Right lobe of liver (tissue), 4 donors: ENCODE measurements at regions not wholly inside any gene's neighbourhood (a gene's known extent, or its start where the extent isn't known, plus 50 kb on each side); places are given as distances from the start of the nearest gene placed in this dataset.

Experiments used
- POLR2A ChIP-seq: fragments of 450-650 bp; IDR thresholded peaks from one replicate; pipeline ENCODE4 v1.6.1; 2017; ENCODE audit warnings: antibody characterized with exemption, mild to moderate bottlenecking
- TF ChIP-seq, protein P1 (sequence below), 4 donors: fragments of 200-600 bp in 3 of 4; fragments of 450-650 bp in 1 of 4; IDR thresholded peaks; one replicate each; pipeline versions ENCODE4 v1.5.1 to v1.8.0; 2016 to 2022; ENCODE audit warnings: antibody characterized with exemption in 4 of 4, mild to moderate bottlenecking in 2 of 4
- donor health status: DM: no; HTN: no; CAD: no.
- donor health status: DM: no; HTN: no; CAD: no.
- donor health status: DM: no; HTN: yes; CAD: no.

DNA sequence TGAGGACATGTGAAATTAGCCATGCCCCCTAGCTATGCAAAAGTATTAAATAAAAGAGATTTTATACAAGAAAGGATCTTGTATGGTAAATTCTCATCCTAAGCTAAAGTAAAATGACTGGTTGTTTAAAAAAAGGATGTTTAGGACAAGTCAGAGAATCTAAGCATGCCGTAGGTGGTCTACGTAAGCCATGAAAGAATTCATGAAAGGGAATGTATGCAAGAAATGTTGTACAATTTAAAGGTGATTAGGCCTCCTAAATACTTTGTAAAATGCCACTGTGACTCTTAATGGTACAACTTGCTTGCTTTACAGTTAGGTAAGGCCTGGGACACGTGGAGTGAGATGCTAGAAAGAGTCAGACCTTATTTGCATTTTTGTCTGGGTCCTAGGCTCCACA is 209.0 kb downstream of the EFHB start:
- TF ChIP-seq, protein P1, sequence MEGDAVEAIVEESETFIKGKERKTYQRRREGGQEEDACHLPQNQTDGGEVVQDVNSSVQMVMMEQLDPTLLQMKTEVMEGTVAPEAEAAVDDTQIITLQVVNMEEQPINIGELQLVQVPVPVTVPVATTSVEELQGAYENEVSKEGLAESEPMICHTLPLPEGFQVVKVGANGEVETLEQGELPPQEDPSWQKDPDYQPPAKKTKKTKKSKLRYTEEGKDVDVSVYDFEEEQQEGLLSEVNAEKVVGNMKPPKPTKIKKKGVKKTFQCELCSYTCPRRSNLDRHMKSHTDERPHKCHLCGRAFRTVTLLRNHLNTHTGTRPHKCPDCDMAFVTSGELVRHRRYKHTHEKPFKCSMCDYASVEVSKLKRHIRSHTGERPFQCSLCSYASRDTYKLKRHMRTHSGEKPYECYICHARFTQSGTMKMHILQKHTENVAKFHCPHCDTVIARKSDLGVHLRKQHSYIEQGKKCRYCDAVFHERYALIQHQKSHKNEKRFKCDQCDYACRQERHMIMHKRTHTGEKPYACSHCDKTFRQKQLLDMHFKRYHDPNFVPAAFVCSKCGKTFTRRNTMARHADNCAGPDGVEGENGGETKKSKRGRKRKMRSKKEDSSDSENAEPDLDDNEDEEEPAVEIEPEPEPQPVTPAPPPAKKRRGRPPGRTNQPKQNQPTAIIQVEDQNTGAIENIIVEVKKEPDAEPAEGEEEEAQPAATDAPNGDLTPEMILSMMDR (IDR thresholded peaks at IDR 0.05) = no peak
- TF ChIP-seq POLR2A = no peak
